GM21619 (cell line): ENCODE measurements at regions not wholly inside any gene's neighbourhood (a gene's known extent, or its start where the extent isn't known, plus 50 kb on each side); places are given as distances from the start of the nearest gene placed in this dataset.
A peak's percentile ranks its signal among the peaks of the same experiment; 100 is the strongest.

Experiments
- ATAC-seq: cut with Tn5 transposase; IDR thresholded peaks from one replicate; pipeline ENCODE4 v1.9.1; 2021; ENCODE audit not compliant: unreplicated experiment

DNA sequence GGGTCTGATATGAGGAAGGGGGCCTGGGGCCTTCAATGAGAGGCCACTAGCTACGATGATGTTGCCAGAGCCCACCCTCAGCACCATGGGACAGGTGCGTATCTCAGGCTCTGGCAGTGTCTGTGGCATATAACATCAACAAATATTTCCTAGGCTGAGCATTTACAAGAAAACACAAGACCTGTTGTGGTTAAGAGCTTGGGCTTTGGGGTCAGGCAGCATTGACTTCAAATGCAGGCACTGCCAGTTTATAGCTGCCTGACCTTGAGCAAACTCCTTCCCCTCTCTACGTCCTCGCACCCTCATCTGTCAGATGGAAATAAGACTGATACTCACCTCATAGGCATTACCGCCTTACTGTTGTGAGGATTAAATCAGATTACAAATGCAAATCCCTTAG, 156.0 kb downstream of the KATNAL1 start:
- no peak for ATAC-seq

DNA sequence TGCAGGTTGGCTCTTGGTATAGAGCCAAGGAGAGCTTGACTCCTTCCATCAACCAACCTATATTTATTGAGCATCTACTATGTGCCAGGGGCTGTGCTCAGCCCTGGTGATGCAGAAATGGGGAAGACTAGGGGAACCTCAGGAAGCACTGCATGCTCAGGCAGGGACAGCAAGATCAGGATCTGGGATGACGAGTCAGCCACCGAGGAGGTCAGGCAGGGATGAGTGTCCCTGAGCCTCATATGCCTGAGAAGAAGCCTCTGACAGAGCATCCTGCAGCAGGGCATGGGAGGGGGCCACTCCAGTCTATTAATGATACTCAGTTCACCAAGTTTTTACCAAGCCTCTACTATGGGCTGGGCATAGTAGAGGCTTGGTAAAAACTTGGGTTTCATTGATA, 158.1 kb downstream of the KATNAL1 start:
- no peak for ATAC-seq

DNA sequence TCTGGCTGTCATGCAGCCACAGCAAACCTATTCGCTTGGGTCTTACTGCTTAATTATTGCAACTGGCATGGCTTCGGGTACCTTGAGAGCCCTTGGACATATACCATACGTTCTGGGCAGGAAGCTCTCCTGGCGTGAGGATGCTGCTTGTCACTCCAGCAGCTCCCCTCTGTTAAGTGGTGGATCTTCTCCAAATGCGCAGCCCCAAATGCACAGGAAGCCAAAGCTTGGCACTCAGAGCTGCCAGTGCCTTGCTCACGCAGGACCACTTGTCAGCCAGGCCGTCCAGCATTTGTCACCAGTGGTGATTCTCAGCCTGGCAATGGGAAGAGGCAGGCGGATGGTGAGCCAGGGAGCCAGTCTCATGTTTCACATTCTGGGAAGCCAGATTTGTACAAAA, 158.6 kb downstream of the KATNAL1 start:
- no peak for ATAC-seq

DNA sequence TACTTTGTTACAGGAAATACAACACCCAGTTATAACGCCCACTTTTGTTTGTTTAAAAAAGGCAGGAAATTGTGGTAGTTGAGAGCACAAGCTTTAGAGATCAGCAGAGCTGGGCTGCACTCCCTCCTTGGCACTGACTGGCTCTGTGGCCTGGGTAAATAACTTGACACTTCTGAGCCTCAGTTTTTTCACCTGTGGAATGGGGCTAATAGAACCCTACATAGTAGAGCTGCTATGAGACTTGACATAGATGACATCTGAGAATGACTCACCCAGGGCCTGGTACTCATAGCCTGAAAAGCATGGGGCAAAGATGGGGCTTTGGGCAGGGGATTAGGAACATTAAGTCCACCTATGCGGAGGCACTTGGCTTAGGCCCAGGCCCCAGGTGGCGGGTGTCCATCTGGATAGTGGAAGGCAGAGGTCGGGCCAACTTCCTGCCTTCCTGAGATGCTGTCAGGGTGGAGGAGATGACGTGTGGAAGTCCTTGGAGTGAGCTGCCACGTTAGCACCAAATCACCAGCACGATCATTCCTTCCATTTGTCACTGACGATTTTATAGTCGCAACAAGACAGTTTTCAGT, 159.1 kb downstream of the KATNAL1 start:
- ATAC-seq: no peak

DNA sequence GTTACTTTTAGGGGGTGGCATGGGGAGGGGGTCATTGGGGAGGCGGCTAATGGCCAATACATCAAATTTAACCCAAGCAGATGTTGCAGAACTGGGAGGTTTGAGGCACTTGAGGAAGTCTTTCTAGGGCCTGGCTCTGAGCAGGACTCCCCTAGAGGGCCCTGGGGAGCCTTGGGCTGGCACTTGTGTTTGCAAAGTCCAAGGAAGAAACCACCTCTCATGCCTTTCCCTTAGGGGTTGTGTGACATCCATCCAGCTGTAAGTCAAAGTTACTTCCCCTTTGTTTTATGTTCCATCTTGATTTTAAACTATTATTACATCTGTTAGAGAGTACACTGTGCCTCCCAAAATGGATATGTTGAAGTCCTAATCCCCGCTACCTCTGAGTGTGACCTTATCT, 159.9 kb downstream of the KATNAL1 start:
- ATAC-seq: no peak

DNA sequence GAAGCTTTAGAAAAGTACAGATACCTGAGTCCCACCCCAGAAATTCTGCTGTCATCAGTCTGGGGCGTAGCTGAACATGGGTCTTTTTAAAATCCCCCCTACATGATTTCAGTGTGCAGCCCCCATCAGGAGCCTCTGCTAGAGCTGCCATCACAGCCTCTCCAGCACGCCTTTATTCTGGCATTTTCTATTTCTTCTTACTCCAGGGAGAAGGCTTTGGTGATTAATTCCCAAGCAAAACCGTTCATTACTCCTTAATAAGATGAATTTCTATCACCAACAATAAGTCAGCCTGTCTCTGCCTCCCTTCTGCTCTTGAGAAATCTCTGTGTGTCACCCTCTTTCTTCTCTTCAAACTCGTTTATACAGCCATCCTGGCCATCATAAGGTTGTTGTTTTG, 160.3 kb downstream of the KATNAL1 start:
- ATAC-seq: no peak

DNA sequence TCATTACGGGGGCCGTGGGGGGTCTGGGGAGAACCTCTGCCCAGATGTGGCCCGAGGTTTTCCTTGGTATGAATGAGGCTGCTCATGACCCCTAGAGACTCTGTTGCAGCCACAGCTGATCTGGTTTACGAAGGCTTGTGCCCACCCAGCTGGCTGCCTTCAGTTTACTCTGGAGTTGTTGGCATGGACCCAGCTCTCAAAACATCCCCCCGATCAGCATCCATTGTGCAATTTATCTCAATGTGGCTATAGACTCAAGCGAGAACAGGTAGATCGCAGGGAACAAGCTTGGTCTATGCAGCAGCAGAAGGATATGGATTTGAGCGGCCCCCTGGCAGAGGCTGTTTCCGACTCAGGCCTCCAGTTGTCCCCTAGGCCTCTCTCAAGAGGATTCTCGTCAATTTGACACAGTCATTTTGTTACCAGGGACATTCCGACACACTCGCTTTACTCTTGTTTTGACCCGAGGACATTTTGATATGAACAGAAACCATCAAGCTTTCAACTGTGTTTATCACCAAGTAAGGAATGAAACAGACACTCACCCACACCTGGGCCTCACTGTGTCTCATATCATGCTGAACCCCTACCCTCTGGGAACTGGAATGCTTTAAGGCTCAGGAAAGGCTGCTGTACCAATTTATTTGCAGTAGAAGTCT, 161.5 kb downstream of the KATNAL1 start:
- ATAC-seq: peak; percentile 63

DNA sequence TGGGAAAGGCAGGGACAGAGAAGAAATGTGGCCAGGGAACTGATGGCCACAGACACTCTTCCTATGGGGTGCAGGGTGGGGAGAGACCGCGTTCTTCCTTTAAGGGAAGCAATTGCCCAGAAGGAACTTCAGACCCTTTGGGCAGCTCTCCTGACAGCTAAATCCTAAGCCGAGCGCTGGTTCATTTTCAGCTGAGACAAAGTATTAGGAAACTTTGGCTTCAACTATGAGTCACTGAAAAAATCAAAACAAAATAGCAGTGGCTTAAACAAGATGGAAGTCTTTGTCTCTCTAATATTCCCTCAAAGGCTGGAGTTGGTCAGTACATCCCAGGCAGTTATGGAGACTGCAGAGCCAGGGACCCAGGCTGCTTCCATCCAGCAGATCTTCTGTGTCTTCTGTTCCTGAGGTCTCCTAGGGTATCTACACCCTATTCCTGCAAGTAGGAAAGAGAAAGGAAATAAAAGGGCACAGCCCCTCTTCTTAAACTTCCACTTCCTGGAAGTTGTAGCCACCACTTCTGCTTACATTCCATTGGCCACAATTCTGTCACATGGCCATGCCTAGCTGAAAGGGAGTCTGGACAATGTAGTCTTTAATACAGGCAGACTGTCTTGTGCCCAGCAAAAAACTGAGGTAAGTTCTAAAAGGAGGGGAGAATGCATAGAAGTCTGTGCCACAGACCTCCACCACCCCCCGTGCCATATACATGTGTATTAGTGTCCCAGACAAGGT, 163.5 kb downstream of the KATNAL1 start:
- ATAC-seq: no peak

DNA sequence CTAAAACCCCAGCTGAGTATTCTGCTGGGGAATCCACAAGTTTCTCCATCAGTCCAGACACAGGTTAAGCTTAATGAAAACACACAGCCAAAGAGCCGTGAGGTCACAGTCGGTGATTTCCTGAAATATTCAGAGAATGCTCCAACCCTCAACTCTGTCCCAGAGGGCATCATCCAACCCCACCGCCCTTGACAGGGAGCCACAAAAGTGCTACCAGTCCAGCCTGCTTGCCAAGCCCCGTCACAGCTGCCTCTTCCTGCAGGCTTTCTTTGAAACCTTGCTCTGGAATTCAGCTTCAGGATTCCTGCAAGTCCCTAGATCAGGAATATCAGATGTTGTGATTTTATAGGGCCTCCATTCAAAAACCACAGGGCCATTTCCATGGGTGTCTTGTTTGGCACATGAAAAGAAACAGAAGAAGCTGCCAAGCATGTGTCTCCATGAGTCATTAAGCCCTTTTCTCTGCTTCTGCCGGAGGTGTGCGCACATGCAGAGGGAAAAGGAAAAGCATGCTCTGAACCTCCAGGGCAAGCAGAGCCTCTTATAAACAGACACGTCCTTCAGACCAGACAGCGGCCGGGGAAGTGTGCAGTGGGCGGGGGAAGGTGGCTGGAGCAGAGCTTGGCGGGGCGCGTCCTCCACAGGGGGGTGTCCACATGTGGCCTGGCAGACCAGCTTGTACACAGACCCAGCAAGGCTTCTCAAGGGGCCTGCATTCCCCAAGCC, 164.7 kb downstream of the KATNAL1 start:
- no peak for ATAC-seq

DNA sequence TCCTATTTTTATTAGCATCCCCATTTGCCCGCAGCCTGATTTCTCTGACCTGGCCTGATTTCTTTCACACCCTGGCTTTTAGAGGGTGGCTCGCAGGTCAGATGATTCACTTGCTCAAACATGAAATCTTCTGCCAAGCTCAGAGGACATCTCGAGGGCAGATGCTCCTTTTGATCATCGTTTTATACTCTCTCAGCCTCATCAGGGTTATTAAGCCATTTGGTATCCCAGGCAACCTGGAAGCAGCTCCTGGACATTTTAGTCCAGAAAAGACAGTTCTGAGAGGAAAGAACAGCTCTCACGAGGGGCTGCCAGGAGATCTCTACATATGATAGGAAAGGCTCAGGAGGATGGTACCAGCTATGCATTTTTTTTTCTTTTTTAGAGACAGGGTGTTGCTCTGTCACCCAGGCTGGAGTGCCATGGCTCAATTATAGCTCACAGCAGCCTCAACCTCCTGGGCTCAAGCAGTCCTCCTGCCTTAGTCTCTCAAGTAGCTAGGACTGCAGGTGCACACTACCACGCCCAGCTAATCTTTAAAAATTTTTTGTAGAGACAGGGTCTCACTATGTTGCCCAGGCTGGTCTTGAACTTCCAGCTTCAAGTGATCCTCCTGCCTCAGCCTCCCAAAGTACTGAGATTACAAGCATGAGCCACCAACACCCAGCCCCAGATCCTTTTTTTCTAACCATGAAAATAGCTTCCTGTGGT, 165.4 kb downstream of the KATNAL1 start:
- no peak for ATAC-seq

DNA sequence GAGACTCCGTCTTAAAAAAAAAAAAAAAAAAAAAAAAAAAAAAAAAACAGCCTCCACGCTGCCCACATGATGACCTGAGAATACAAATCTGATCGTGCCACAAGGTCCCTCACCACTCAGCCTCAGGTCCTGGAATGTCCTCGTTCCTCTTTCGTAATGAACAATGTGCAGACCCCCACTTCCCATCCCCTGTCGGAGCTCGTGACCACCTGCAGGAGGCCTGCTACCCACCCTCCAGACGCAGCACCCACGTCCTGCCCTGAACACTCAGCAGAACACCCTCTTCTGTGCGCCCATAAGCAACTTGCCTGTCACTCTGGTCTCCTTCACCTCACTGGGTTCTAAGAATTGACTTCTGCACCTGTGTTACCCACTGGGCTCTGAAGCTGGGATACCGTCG, 166.4 kb downstream of the KATNAL1 start:
- no peak for ATAC-seq

DNA sequence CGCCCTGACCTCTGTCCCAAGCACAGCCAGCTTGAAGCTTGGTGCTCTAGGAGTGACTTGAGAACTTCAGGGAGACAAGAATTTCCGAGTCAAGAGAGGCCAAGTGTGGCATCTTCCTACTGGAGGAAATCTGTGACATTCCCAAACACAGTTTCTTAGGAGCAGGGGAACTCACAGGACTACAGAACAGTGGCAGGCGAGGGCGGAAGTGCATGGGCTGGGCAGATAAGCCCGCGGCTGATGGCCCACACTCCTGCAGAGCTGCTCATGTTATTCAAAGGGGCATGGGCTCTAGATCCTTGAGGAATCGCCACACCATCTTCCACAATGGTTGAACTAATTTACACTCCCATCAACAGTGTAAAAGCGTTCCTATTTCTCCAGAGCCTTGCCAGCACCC, 168.8 kb downstream of the KATNAL1 start:
- ATAC-seq: no peak

DNA sequence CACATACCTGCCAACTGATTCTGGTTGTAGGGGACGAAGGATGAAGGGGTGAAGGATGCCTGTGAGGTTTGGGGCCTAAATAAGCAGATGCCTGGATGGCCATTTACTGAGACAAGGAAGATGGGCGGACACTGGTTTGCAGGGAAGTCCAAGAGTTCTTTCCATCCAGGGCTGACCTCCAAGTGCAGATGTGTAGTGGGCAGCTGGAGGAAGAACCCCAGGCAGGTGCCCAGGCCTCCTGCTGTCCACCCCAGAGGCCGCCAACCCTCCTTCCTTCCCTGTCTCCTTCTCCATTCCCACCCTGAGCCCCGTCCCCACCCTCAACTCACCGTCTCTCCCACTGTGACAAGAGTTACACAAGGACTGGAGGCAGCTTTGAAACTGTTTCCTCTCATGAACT, 171.5 kb downstream of the KATNAL1 start:
- ATAC-seq: no peak

DNA sequence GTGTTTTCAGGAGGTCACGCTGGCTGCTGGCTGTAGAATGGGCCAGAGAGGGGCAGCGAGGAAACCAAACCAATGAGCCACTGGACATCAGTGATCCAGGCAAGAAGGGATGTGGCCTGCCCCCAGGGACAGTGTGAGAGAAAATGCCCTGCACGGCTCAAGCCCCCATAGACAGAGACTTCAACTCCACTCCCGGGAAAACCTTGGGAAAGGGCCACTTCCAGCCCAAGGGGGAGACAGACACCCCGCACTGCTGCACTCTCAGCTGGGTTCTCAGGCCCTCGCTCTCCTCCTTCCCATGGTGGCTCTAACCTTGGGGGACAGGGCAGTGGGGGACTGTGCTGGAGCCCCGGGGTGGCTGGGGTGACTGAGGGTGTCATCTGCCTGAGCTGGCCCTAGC, 172.0 kb downstream of the KATNAL1 start:
- ATAC-seq: no peak

DNA sequence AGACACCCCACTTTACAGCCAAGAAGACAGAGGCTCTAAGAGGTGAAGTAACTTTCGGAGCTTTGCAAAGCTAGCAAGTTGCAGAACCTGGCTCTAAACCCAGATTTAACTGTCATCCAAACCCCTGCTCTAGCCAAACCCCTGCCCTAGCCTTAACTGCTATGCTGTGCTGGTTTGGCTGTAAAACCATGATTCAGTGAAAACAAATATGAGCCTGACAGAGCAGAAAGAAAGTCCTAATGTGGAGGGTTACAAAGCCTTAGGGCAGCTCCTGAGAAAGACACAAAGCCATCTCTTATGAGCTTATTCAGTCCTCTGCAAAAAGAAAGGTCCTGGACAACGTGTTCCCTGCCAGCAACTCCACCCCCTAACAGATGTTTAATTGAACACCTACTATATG, 172.8 kb downstream of the KATNAL1 start:
- no peak for ATAC-seq

DNA sequence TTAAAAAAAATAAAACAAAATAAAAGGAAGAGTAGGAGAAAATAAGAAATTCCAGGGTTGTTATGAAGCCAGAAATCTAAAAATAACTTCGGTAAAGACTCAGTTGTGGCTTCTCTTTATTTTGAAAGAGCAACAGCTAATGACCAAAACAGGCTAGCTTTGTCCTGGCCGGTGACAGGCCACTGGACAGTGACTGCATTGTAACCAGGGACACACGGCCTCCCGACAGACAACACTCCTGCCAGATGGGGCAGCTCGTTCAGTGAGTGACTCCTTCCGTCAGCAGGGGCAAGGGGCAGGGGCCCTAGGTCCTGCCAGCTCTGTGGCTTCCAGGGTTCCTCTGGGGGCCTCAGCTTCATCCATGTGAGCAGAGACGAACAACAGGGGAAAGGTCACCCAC, 173.4 kb downstream of the KATNAL1 start:
- no peak for ATAC-seq

DNA sequence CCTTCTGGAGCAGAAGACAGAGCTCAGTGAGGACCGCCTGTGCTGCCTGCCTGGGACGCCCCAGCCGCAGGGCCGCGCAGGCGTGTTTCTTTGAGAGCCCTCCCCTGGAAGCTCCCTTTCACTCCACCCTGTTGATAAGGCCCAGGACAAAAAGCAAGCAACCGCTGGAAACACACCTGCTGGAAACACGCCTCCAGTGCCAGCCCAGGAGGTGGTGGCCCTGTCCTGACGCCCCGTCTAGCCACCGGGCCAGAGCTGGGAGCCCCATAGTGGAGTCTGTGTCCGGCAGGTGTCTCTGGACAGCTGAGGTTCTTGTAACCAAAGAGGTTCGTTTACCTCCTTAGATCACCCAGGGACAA, 173.8 kb downstream of the KATNAL1 start:
- ATAC-seq: no peak

DNA sequence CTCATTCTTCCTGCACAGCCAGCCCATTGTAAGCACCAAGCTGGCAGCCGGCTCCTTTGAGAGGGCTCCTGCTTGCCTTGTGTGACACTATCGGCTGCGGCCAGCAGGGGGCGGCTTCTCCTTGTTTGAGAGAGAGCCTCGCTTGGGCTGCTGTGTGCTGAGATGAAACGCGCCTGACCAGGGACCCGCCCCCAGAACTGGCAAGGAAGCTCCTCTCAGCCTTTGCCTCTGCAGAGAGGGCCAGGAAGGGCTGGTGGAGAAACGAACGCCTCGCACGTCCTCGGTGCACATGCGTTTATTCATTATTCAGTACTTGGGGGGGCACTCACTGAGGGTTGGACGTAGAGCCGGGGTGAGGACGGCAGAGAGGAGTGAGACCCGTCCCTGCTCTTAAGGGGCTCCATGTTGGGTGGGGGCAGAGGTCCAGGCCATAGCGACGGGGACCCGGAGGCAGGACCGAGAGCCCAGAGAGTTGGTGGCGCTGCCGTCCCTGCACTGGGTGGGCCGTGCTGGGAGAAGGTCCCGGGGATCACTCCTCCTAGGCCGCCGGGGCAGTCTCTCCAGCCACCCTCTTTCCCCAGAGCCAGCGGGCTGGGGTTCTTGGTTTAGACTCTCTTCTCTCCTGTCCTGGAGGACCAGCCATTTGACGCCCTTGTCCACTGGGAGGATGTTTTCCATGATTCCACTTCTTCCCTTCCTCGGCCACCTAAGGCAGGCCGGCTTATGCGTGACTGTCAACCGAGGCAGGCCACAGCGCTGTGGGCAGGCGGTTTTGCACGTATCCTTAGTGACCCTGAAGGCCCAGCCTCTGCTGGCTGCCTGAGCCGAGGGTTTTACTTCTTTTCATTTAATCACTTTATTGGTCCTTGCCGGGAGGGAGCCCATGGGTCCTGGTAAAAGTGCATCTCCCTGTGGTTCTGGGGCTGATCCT, 174.5 kb downstream of the KATNAL1 start:
- peak; percentile 85 for ATAC-seq

DNA sequence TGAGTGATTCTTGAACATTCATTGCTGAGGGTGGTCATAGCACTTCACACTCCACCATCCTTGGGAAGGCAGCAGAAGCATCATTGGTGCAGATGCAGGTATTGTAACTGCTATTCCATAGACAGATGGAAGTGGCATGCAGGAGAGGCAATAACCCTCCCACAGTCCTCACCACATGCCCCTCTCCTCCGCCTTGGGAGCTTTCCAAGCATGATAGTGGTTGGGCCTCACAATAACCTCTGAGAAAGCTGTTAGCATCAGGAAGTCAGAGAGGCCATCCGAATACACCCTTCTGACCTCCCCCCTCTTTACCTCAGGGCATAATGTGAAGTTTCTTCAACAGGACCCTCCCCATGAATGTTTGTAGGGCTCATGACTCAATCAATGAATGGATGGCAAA, 177.9 kb downstream of the KATNAL1 start:
- no peak for ATAC-seq

DNA sequence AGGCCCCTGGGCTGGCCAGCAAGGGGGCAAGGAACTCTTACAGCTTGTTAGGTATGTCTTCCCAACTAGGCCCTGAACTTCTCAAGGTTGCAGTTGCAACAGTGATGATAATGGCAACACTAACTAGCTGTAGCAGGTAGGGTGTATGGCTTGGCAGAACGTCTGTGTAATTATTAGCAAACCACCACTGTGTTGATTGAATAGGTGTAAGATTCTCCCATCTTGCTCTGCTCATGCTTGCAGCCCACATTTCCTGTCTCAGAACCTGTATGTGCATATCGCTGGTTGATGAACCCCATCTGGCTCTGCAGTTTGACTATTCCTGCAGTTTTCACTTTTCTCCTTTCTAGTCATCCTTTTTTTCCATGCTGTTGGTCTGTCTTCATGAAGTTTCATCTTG, 178.8 kb downstream of the KATNAL1 start:
- ATAC-seq: peak; percentile 79
